ENCODE measurements at regions not wholly inside any gene's neighbourhood (a gene's known extent, or its start where the extent isn't known, plus 50 kb on each side); places are given as distances from the start of the nearest gene placed in this dataset.

- no peak for TF ChIP-seq CTCF (conservative IDR thresholded peaks at IDR 0.05)
- TF ChIP-seq ZFX (IDR thresholded peaks at IDR 0.05): no peak
Observed at GRCh38 chr9:95756986-95757385, 118.5 kb upstream of the ERCC6L2 start.

Measured in C4-2B (cell line).